Activated naive CD4-positive, alpha-beta T cell (primary cell): ENCODE measurements at regions not wholly inside any gene's neighbourhood (a gene's known extent, or its start where the extent isn't known, plus 50 kb on each side); places are given as distances from the start of the nearest gene placed in this dataset.
"Not testable (repeated sequence)": the region's sequence is repeated elsewhere in the genome, so short reads cannot be mapped to it uniquely, and the experiment has no call there.

Experiments used
- DNase-seq, 4 experiments: peaks; one replicate each; lab custom pipeline; 2025; lab: John Stamatoyannopoulos, UW

DNA sequence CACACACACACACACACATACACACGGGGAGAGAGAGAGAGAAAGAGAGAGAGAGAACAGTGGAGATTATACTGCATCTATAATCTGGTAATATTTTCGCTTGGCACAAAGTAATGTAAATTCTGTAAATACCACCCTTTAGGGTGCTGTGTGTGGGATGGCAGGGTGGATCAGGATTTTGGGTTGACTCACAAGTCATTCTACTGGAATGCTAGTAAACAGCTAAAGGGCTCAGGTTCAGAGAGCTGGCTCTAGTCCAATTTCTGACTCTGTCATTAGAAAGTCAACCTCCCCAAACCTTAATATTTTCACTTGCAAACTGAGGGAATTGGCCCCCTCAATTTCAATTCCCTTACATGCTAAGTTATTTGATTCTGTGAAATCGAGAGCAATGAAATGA, 308.3 kb downstream of the TSN start:
- no peak for DNase-seq

DNA sequence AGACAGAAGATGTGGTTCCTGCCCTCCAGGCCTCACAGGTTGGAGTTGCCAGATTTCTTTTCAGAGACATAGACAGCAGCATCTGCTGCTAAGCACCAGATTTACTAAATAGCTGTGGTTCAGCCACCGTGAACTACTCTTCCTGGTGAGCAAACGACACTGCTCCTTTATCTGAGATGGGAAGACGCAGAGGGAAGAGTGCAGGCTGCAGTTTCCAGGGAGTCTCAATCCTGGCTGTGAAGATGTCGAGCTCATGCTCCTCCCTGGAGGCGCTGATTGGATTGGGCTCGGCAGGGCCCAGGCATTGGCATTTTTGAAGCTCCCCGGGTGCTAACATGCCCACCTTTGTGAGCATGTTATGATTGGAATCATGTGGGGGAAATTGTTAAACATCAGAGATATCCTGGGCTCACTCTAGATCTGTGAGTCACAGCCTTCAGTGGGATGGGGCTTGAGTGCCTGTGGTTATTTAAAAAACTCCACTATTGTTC, 314.8 kb downstream of the TSN start:
- no peak for DNase-seq

GRCh38 chr2:122072666-122073065, 317.2 kb downstream of the TSN start:
- DNase-seq: no peak

- no peak for DNase-seq
Measured at GRCh38 chr2:122074201-122074600, 318.8 kb downstream of the TSN start.

DNA sequence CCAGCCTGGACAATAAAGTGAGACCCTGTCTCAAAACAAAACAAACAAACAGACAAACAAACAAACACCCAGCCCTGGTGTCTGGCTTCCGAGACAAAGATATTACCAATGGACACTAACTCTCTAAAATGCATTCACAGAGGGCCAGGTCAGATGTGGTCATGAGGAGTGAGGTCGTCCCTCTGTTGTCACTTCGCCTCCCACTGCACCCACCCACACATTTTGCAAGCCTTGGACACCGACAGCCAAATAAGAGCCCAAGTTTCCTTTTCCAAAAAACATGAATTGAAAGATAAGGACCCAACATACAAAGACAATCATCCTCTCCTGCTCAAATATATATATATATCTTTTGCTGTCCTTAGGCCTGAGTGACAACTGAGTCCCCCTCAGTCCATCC, 319.9 kb downstream of the TSN start:
- DNase-seq: no peak

- no peak for DNase-seq
Measured at GRCh38 chr2:122077114-122077513, 321.7 kb downstream of the TSN start.

GRCh38 chr2:122077771-122078170, 322.3 kb downstream of the TSN start:
- DNase-seq: no peak

- DNase-seq: no peak
Measured at GRCh38 chr2:122078451-122078850, 323.0 kb downstream of the TSN start.

DNA sequence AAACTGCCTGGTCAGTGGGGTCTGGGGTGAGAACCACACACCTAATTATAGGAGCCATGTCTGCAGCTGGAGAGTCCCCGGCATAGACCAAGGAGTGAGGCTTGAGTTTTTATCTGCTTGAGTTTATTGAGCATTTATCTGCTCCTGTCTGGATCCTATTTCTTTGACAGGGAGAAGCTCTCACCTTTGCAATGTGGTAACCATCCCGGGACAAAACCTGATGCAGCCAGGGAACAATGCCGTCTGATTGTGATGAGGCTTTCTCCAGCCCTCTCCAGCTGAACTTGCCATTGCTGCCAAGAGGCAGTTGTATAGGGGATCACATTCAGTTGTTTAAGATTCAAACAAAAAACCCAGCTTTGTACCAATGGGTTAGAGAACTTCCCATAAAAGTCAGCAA, 324.4 kb downstream of the TSN start:
- no peak for DNase-seq

- DNase-seq: no peak
Measured at GRCh38 chr2:122080316-122080715, 324.9 kb downstream of the TSN start.

DNA sequence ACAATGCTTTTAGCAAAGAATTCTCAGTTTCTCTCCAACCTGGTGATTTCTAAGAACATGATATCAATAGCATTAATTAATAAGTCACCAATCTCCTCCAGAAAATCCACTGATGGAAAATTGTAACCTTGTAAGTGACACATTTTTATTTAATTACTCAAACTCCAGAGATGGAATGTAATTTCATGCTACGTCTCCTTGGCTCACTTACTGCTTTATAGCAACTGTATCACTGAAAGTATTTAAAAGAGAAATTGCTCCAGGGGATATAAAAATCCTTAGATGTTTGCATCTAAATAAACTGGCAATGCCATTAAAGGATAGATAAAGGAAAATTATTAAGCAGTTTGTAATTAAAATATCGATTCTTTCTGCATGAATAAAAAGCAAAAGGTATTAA, 325.4 kb downstream of the TSN start:
- DNase-seq: no peak

- DNase-seq: no peak
Measured at GRCh38 chr2:122081751-122082150, 326.3 kb downstream of the TSN start.

DNA sequence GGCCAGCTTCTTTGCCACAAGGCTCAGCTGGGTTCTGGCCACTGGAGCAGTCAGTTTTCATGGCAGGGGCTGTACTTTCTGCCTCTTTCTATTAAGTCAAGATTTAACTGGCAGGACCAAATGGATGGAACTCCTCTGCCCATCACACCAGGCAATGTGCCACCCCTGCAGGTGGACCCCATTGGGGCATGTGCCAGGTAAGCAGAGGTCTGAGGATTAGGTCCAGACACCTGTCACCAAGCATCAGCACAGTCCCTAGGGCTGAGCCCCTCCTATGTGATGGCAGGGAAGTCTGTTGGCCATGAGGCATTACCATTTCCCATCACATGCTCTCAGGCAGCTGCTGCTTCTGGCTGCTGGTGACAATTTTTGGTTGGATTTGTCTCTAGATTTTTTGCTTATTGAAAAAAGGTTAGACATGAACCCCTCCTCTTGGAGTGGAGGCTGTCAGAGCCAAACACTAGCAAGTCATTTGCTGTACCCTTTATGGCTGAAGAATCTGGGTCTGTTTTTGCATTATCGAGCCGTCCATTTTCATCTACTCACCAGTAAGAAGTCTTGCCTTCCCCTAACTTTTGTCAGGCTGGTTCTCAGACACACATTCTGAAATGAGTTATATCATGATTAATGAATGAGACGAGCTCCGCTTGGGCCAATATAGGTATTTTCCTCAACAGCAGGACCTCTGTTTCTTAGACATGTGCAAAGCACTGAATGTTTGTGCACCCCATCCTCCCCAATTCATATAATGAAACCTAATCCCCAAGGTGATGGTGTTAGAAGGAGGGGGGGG, 328.0 kb downstream of the TSN start:
- DNase-seq: no peak

- not testable (repeated sequence) for DNase-seq
Measured at GRCh38 chr2:122085672-122086071, 330.2 kb downstream of the TSN start.

- DNase-seq: no peak
Measured at GRCh38 chr2:122094557-122094956, 339.1 kb downstream of the TSN start.

DNA sequence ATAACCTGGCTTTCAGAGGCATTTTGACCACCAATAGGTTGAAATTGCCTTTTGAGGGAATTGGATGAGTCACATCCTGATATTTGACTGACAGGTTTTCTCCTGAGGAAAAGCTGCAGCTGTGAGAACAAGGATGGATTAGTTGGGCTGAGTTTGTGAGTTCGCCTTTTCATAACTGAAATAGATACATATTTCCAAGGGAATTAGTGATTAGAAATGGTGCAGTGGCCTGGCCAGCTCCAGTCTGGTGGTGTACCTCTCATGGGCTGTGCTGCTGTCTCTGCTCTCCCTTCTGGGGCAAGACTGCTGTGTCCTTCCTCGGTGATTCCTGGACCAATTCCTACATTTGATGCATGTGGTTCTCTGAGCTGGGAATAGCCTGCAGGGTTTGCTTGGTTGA, 341.3 kb downstream of the TSN start:
- no peak for DNase-seq

DNA sequence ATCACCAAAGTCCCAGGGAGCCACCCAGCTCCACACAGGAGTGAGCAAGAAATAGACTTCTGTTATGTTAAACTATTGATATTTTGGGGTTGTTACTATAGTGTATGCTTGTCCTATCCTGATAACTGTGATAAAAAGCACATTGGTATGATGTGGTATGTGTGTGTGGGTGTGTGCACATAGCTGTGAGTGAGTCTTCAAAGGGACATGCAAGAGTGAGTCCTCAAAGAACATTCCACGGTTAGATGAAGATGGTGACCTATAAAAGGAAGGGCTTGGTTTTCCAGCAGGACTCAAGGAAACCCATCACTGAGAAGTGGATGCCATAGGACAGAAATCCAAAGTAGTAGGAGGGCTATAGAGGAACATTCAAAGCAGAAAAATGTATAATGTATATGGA, 342.9 kb downstream of the TSN start:
- DNase-seq: no peak

GRCh38 chr2:122100346-122100745, 344.9 kb downstream of the TSN start:
- DNase-seq: no peak

- no peak for DNase-seq
Measured at GRCh38 chr2:122100756-122101155, 345.3 kb downstream of the TSN start.

GRCh38 chr2:122101319-122101718, 345.9 kb downstream of the TSN start:
- no peak for DNase-seq

GRCh38 chr2:122105171-122105876, 349.9 kb downstream of the TSN start:
- no peak for DNase-seq

GRCh38 chr2:122105877-122106206, 350.4 kb downstream of the TSN start:
- DNase-seq: no peak

DNA sequence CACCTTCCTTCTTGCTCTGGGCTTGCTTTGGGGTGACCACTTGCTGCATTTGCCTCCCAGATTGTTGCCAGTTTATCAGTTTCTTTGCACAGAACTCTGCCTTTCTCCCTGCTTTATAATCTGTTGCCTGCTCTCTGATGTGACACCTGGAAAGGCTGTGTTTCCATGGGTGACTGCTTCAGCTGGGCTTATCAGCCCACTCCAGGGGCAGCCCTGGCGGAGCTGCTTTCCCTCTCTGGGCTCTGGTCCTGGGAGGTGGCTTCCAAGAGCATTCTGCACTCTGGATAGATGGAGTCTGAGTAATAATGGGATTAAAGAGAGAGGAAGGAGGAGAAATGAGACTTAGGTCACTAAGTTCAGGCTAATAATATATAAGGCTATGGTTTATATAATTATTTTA, 352.7 kb downstream of the TSN start:
- DNase-seq: no peak
